Prostate gland (tissue), 2 donors: ENCODE measurements at regions not wholly inside any gene's neighbourhood (a gene's known extent, or its start where the extent isn't known, plus 50 kb on each side); places are given as distances from the start of the nearest gene placed in this dataset.
A peak's percentile ranks its signal among the peaks of the same experiment; 100 is the strongest.

Source experiments
- DNase-seq: peaks from one replicate; pipeline ENCODE4 v3.0.0-alpha.2; 2019; ENCODE audit warnings: low spot score
- H3K27ac ChIP-seq, 2 donors: fragments of 200-600 bp; sonication (generic); 2 replicates each; pipeline ENCODE4 v1.5.1; 2017 to 2019
- H3K27me3 ChIP-seq: fragments of 200-600 bp; sonication (generic); replicated peaks from 2 replicates; pipeline ENCODE4 v1.5.1; 2019; ENCODE audit not compliant: insufficient read depth
- H3K36me3 ChIP-seq, 2 donors: fragments of 200-600 bp; sonication (generic); 1 replicate in 1 of 2; 2 replicates in 1 of 2; pipeline versions ENCODE4 v1.5.1 to v1.8.1; 2017 to 2019
- H3K4me1 ChIP-seq: fragments of 200-600 bp; sonication (generic); replicated peaks from 2 replicates; pipeline ENCODE4 v1.5.1; 2019
- H3K4me3 ChIP-seq, 2 donors: fragments of 200-600 bp; sonication (generic); 2 replicates each; pipeline ENCODE4 v1.5.1; 2017 to 2019
- H3K9me3 ChIP-seq: fragments of 200-600 bp; sonication (generic); 2 replicates; pipeline ENCODE4 v1.5.1; 2017
- POLR2A ChIP-seq: fragments of 450-650 bp; IDR thresholded peaks from one replicate; pipeline ENCODE4 v1.6.1; 2016; ENCODE audit warnings: antibody characterized with exemption, mild to moderate bottlenecking
- POLR2AphosphoS5 ChIP-seq: sonication (generic); formaldehyde crosslinking; IDR thresholded peaks from one replicate; pipeline ENCODE4 v1.6.1; 2017; ENCODE audit warnings: antibody characterized with exemption
- WGBS: methylation state at CpG from one replicate; pipeline ENCODE4 v1.1.5; 2018; 5-methylcytosine and 5-hydroxymethylcytosine counted together
- intact Hi-C: fragments of 100-400 bp; cut with DNase I; formaldehyde crosslinking; loops from one replicate; pipeline ENCODE4 v1.14.2; 2022
- TF ChIP-seq, protein P1 (sequence below), 4 experiments: fragments of 200-600 bp in 2 of 4; fragments of 450-650 bp in 2 of 4; sonication (generic) in 2 of 4; IDR thresholded peaks; 1 replicate in 3 of 4; 2 replicates in 1 of 4; pipeline ENCODE4 v1.5.1; 2016 to 2019; ENCODE audit warnings: antibody characterized with exemption in 4 of 4, mild to moderate bottlenecking in 2 of 4, moderate library complexity in 2 of 4

DNA sequence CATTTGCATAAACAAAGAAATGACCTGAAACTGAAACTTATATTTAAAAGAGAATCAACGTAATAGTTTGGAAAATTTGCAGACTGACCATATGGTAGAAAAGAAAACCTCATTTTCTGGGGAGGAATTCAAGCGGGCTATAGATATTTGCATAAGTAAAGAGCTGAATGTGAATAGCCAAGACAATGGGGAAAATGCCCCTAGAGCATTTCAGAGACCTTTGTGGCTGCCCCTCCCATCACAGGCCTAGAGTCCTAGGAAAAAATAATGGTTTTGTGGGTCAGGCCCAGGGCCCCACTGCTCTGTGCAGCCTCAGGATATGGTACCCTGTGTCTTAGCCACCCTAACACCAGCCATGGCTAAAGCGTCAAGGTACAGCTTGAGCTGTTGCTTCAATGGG, 480.6 kb upstream of the MBL2 start:
- no peaks in the 10 kb centered on the region for H3K9me3 ChIP-seq
- no peak overlapping the region for H3K27ac ChIP-seq
- H3K36me3 ChIP-seq: no peaks in the 10 kb centered on the region
- TF ChIP-seq, protein P1, sequence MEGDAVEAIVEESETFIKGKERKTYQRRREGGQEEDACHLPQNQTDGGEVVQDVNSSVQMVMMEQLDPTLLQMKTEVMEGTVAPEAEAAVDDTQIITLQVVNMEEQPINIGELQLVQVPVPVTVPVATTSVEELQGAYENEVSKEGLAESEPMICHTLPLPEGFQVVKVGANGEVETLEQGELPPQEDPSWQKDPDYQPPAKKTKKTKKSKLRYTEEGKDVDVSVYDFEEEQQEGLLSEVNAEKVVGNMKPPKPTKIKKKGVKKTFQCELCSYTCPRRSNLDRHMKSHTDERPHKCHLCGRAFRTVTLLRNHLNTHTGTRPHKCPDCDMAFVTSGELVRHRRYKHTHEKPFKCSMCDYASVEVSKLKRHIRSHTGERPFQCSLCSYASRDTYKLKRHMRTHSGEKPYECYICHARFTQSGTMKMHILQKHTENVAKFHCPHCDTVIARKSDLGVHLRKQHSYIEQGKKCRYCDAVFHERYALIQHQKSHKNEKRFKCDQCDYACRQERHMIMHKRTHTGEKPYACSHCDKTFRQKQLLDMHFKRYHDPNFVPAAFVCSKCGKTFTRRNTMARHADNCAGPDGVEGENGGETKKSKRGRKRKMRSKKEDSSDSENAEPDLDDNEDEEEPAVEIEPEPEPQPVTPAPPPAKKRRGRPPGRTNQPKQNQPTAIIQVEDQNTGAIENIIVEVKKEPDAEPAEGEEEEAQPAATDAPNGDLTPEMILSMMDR (IDR thresholded peaks at IDR 0.05): no peak
- TF ChIP-seq POLR2A: no peak
- 60% methylated on average over 3 of the region's 3 CpGs for WGBS
- H3K27me3 ChIP-seq: no peaks in the 10 kb centered on the region
- no peaks in the 10 kb centered on the region for H3K4me1 ChIP-seq
- intact Hi-C loops: no loop called here
- no peak for DNase-seq
- no peak overlapping the region for H3K4me3 ChIP-seq

DNA sequence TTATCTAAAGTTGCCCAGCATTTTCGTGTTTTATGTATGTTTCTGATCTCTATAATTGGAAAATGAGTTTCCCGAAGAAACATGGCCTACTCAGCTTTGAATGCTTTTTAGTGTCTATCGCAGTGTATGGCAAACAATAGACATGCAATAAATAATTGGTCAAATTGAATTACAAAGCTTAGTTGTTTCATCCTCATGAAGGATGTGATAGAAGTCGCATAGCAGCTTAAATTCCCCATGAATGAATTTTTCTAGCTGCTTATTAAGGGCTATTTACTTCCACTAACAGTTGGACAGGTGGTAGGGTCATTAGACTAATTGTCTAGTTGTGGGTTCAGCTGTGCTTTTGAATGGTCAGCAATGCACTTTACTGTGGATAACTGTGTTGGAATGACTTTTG, 467.3 kb upstream of the MBL2 start:
- WGBS: 88% methylated on average over 4 of the region's 4 CpGs
- intact Hi-C loops: no loop called here

DNA sequence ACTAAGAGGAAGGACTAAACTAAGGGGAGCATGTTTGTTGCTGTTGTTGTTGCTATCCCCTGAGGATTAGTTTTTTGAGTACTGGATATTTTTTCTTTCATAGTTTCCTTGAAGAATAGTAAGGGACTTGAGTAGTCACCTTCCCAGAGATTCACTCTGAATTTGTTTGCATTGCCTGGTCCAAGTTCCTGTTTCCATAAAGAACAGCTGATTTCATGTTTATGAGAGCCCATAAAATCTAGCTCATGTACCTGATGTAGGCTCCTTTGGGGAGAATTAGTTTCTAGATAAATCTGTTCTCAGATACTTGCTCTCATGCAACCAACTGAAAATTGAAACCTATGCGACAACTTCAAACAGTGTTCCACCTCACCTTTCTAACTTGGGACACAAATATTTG, 464.4 kb upstream of the MBL2 start:
- no peaks in the 10 kb centered on the region for H3K4me1 ChIP-seq
- intact Hi-C loops: no loop called here
- WGBS: 70% methylated on average over 1 of the region's 1 CpG
- H3K27me3 ChIP-seq: no peaks in the 10 kb centered on the region
- H3K9me3 ChIP-seq: no peaks in the 10 kb centered on the region
- H3K36me3 ChIP-seq: no peaks in the 10 kb centered on the region
- H3K27ac ChIP-seq: no peak overlapping the region
- DNase-seq: no peak
- H3K4me3 ChIP-seq: no peak overlapping the region
- TF ChIP-seq POLR2AphosphoS5 (peak; percentile 64), POLR2A (no peak)

More for the DNA sequence above, 467.3 kb upstream of the MBL2 start:
- H3K4me3 ChIP-seq: no peak overlapping the region
- TF ChIP-seq, protein P1 (IDR thresholded peaks at IDR 0.05): no peak
- TF ChIP-seq POLR2AphosphoS5 (no peak), POLR2A (no peak)
- H3K27me3 ChIP-seq: no peaks in the 10 kb centered on the region
- no peaks in the 10 kb centered on the region for H3K36me3 ChIP-seq
- no peak overlapping the region for H3K27ac ChIP-seq
- H3K4me1 ChIP-seq: no peaks in the 10 kb centered on the region
- no peaks in the 10 kb centered on the region for H3K9me3 ChIP-seq
- no peak for DNase-seq

DNA sequence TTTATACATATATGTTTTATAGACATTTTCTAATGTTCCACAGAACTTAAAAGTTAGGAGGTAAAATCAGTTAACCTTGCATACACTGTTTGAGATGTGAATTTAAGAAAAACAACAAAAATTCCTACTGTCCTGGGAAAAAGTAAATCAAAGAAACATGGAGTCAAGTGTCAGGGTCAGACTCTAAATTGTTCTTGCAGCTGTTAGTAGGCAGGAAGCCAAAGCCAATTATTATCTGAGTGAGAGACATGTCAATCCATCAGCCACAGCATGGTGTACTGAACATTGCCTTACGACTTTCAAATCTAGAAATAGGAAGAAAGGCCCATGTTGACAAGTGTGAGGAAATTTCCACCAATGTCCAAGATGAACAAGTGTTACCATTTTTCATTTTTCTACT, 461.2 kb upstream of the MBL2 start:
- intact Hi-C loops: no loop called here
- no peak for DNase-seq
- no peak overlapping the region for H3K27ac ChIP-seq
- H3K27me3 ChIP-seq: no peaks in the 10 kb centered on the region
- no peaks in the 10 kb centered on the region for H3K36me3 ChIP-seq
- no peak overlapping the region for H3K4me3 ChIP-seq
- no peaks in the 10 kb centered on the region for H3K9me3 ChIP-seq
- WGBS: 64% methylated on average over 1 of the region's 1 CpG
- no peaks in the 10 kb centered on the region for H3K4me1 ChIP-seq
- TF ChIP-seq POLR2A: no peak
- TF ChIP-seq POLR2AphosphoS5: no peak
- TF ChIP-seq, protein P1 (IDR thresholded peaks at IDR 0.05): no peak

DNA sequence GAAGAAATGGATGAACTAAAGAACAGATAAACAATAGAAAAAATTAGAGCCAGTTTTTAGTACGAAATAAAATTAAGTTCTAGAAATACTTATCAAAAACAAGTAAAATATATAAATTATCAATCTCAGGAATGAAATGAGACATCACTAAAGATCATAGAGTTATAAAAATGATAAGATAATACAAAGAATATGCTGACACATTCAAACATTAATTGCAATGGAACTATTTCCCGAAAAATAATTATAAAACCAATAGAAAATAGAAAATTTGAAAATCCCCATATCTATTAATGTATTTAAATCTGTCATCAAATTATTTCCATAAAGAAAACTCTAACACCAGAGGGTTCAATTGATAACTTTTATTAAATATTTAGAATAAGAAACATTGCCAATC, 458.1 kb upstream of the MBL2 start:
- no peaks in the 10 kb centered on the region for H3K36me3 ChIP-seq
- 49% methylated on average over 2 of the region's 2 CpGs for WGBS
- no peak overlapping the region for H3K27ac ChIP-seq
- TF ChIP-seq, protein P1 (IDR thresholded peaks at IDR 0.05): no peak
- TF ChIP-seq POLR2A (no peak), POLR2AphosphoS5 (no peak)
- no peaks in the 10 kb centered on the region for H3K4me1 ChIP-seq
- H3K4me3 ChIP-seq: no peak overlapping the region
- no peaks in the 10 kb centered on the region for H3K9me3 ChIP-seq
- no peak for DNase-seq
- H3K27me3 ChIP-seq: no peaks in the 10 kb centered on the region
- intact Hi-C loops: no loop called here
